ENCODE measurements at regions not wholly inside any gene's neighbourhood (a gene's known extent, or its start where the extent isn't known, plus 50 kb on each side); places are given as distances from the start of the nearest gene placed in this dataset.
"Not testable (repeated sequence)": the region's sequence is repeated elsewhere in the genome, so short reads cannot be mapped to it uniquely, and the experiment has no call there.

DNA sequence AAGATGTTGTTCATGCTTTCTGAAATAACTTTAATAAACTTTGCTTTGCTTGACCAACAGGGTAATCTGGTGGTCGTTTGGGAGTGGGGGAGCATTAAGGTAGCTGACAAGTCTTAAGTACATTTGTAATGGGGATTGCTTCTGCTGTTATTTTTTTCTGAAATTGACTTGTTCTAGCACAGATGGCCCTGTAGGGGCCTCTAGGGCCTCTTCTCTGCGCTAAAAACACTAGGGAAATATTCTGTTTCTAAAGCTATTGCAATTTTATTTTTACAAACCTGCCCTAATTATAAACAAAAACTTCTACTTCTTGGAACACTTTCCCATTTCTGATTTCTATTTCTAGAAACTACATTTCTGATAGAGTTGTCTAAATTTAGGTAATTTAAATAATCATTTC lies 191.3 kb upstream of the KCNJ3 start:
- DNase-seq (ENCODE audit: low read depth), result no peak

DNA sequence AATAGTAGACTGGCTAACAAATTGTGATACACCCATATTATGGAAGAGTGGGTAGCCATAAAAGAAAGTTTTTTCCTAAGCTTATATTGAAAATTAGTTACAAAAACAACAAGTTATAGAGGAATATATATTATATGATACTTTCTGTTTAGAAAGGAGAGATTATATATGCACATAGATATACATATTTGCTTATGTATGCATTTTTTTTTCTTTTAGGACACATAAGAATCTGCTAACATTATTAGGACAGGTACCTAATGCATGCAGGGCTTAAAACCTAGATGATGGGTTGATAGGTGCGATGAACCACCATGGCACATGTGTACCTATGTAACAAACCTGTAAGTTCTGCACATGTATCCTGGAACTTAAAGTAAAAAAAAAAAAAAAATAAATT lies 179.6 kb upstream of the KCNJ3 start:
- DNase-seq (ENCODE audit: low read depth), result no peak

DNA sequence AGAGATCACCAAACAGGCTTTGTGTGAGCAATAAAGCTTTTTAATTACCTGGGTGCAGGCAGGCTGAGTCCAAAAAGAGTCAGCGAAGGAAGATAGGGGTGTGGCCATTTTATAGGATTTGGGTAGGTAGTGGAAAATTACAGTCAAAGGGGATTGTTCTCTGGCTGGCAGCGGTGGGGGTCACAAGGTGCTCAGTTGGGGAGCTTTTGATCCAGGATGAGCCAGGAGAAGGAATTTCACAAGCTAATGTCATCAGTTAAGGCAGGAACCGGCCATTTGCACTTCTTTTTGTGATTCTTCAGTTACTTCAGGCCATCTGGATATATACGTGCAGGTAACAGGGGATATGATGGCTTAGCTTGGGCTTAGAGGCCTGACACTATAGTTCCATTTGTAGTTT lies 177.5 kb upstream of the KCNJ3 start:
- not testable (repeated sequence) for DNase-seq (ENCODE audit: low read depth)

DNA sequence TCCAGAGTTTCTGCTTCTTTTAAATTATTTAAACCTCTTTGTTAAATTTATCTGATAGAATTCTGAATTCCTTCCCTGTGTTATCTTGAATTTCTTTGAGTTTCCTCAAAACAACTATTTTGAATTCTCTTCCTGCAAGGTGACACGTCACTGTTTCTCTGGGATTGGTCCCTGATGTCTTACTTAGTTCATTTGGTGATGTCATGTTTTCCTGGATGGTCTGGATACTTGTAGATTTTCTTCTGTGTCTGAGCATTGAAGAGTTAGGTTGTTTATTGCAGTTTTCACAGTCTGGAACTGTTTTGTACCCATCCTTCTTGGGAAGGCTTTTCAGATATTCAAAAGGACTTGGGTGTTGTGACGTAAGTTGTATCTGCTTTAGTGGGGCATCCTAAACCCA lies 172.3 kb upstream of the KCNJ3 start:
- no peak for DNase-seq (ENCODE audit: low read depth)

DNA sequence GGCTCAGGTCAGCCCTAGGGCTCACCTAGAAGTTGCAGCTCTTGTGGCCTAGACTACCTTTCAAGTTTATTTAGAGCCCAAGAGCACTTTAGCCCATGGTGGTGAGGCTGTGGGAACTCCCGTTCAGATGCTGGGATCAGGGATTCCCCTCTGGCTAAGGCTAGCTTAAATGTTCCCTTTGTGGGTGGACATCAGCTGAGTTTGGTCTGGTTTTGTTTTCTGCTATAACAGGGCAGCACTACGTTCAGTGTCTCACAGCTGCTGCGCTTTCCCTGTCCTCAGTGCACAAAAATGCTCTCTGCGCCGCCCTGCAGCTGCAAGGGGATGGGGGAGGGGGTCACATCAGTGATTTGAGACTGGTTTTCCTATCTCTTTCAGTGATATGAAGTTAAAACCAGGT lies 170.5 kb upstream of the KCNJ3 start:
- DNase-seq (ENCODE audit: low read depth), result no peak

DNA sequence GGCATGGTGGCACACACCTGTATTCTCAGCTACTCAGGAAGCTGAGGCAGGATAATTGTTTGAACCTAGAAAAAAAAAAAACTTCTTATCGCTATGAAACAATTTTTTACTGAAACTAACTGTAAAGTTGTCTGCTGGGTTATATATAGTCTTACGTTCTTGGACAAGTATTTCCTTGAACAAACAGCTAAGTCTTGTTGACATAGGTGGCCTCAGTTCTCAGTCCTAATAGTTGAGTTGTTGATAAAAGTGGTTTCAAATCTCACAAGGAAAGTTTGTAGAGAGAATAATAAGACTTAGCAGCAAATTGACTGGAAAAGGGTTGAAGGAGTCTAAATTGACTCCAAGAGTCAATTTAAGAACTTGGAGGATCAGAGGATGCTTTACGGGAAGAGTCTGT lies 166.5 kb upstream of the KCNJ3 start:
- DNase-seq (ENCODE audit: low read depth), result no peak

DNA sequence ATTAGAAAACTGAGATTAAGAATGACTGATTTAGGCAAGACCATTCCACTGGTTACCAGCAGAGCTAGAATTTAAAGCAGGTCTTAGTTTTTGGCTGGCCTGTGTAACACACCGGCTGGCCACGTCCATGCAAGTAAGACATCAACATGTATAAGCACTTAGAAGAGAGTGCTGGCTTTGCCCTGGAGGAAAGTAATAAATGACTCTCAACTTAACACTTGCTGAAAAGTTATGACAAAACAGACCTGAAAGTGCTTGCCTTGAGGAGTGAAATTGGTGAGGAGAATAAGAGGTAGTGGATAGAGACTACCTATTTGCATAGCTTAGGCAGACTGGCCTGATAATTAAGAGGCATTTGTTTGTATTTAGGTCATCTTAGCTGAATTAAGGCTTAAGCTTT lies 165.7 kb upstream of the KCNJ3 start:
- no peak for DNase-seq (ENCODE audit: low read depth)

DNA sequence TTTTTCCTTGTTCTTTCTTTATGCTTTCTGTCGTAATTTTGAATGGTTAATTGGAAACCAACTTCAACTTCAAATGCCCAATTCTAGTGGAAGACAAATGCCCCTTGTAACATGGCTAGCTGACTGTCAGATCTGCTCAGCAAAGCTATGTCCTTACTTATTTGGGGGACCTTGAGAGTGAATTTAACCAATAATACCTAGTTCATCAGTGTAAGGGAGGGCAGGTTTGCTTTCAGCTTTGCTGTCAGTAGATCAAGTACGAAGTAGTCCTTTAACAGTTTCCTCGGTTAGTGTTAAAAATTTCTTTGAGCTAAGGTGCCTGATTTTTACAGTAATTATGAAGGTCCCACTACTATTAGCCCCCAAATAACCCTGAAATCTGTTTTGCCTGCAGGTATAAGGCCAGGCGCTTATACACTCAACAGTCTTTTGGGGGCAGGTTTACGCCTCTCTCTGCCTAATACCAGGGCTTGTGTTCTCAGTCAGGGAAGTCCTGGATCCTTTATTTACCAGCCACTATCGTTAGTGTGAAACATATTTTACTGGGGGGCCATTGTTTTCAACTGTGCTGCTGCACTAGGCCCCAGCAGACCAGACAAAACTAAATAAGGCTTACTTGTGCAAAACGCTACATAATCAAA lies 165.1 kb upstream of the KCNJ3 start:
- DNase-seq (ENCODE audit: low read depth), result no peak

DNA sequence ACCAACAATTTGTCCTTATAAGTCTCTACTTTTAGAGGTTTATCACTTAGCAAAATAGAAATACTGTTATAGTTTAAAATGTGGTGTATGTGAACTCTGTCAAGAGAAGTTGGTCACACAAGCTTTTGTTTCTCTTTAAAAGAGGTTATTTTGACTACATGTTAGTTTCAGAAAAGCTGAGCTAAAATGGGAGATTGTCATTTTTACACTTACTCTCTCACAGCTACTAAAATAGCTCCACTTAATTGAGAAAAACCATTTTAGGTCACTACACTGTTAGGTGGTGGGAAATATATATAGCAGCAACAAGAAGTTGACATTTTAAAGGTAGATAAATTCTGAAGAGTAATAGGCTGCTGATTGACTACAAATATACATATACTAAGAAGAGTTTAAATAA lies 161.5 kb upstream of the KCNJ3 start:
- no peak for DNase-seq (ENCODE audit: low read depth)

DNA sequence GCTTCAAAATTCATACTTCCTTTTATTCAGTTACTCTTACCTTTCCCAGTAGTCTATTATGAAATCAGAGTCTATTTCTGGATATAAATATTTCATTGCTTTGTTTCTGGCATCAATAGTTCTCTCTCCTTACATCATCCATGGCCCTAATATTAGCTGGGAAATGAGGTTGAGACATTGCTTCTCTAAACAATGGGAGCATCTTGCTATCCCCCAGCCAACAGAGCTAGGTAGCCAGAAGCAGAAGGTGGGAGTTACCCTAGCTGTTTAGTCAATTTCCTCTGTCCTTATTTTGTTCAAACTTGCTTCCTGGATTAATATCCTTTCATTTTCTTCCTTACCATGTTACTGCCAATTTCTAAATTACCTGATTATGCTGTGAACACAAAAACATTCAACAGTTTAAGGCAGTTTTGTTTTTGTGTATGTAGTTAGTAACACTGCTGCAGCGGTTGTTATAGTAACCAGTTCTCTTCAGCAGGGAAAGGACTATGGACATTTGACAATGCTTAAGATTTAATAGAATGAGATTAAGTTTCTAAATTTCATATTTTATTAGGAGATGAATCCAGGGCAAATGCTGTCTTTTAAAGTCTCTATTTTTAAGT lies 160.5 kb upstream of the KCNJ3 start:
- no peak for DNase-seq (ENCODE audit: low read depth)

DNA sequence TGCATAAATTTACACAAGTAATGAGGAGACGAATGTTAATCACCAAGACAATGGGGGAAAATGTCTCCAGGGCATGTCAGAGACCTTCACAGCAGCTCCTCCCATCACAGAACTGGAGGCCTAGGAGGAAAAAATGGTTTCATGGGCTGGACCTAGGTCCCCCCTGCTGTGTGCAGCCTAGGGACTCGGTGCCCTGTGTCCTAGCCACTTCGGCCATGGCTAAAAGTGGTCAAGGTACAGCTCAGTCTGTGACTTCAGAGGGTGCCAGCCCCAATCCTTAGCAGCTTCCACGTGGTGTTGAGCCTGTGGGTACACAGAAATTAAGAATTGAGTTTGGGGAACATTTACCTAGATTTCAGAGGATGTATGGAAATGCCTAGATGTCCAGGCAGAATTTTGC lies 152.2 kb upstream of the KCNJ3 start:
- DNase-seq (ENCODE audit: low read depth), result no peak

DNA sequence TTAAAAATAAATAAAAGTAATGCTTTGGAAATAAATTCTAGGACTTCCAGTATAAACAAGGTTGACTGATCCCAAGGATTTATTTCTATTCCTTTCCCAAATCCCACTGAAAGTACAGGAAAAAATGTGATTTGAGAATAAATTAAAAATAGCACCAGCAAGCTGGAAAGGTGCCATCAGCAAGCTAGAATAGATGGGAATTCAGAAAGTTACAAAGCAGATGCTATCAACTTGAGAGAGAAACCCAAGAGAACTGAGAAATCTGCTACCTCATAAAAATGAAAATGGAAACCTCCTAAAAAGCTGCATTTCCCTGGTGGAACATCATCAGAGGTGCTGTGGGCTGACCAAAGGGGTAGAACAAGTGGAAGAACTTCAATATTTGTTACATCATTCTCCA lies 148.6 kb upstream of the KCNJ3 start:
- DNase-seq (ENCODE audit: low read depth), result no peak

DNA sequence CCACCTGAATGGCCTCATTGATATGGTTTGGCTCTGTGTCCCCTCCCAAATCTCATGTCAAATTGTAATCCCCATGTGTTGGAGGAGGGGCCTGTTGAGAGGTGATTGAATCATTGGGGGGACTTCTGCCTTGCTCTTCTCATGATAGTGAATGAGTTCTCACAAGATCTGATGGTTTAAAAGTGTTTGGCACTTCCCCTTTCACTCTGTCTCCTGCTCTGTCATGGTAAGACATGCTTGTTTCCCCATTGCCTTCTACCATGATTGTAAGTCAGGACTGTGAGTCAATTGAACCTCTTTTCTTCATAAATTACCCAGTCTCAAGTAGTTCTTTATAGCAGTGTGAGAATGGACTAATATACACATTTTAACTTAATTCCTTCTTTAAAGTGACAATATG lies 146.8 kb upstream of the KCNJ3 start:
- DNase-seq (ENCODE audit: low read depth), result no peak

DNA sequence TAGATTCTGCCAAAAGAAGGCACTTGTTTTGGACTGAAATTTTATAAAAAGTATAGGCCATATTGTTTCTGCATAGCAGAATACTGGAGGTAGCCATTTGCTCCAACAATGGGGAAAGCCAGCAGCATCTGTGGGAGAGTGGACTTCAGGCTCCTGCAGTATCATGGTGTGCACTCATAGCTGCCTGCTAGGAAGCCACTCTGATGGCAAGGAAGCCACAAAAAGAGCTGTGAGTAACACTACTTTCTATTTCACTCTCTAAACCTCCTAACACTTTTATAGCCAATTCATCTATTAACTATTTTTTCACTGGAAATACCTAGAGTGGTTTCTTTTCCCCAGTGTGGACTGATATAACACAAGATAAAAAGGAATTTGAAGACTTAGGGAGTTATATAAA lies 144.4 kb upstream of the KCNJ3 start:
- no peak for DNase-seq (ENCODE audit: low read depth)

DNA sequence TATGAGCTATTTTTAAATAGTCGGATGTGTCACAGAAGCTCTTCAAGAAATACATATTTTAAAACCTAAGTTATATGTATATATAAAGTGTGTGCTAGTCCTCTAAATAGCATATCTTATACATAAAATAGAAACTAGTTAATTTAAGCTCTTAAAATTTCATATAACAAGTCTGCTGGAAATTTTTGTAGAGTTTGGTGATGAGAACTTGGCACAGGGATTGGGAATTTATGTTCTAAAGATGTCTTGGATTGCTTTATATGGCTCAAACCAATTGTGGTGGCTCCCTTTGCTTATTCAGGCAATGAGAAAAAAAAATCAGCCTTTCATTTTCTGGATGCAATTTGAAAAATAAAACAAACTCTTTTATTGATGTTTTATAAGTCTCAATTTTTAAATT lies 142.8 kb upstream of the KCNJ3 start:
- DNase-seq (ENCODE audit: low read depth), result no peak

DNA sequence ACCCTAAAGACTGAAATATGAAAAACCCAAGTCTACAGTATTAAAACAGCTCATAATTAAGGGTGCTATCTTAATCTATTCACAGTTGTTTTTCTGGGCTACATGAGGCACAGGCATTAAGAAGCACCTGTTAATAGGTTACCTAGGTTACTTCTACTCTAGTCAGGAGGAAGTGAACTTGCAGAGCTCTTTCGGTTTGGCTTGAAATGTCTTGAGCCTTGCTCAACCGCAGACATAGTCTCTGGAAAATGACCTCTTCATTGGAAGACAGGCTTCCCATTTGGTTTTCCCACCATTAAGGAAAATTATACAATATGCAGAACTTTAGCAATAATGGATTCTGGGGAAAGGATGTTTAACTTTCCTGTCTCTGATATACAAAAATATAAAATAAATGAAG lies 142.3 kb upstream of the KCNJ3 start:
- DNase-seq (ENCODE audit: low read depth), result no peak

DNA sequence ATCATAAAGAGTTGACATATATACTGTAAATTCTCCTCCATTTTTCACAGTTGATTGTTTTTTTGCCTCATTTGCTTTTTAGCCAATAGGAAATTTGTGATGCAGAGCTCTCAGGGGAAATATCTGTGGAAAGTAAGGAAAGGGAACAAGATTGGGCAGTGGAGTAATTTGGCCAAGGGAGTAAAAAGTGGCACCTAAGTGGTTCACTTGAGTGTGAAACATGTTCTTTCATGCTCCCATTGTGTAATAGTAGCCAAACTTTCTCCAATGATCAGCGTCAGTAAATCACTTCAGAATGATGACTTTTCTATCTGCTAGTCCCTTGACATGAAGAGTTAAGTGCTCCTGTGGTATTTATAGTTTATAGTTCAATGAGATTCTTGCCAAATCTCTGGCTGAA lies 141.9 kb upstream of the KCNJ3 start:
- DNase-seq (ENCODE audit: low read depth), result no peak

DNA sequence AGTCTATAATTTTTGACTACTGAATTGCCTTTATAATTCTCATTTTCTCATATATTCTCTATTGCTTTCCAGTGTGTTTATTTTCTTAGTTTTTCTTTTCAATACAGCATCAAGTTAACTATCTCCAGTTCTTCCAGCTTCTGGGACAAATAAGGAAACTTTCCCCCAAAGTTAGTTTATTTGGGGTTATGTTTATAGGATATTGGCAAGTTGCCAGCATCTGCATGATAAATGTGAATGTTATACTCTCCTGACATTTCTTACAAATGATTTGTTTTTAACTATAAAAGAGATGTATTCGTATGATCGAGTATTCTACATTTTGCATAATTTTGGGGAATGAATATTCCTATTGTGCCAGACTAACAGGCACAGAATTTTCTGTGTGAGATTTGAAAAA lies 140.6 kb upstream of the KCNJ3 start:
- DNase-seq (ENCODE audit: low read depth), result no peak

DNA sequence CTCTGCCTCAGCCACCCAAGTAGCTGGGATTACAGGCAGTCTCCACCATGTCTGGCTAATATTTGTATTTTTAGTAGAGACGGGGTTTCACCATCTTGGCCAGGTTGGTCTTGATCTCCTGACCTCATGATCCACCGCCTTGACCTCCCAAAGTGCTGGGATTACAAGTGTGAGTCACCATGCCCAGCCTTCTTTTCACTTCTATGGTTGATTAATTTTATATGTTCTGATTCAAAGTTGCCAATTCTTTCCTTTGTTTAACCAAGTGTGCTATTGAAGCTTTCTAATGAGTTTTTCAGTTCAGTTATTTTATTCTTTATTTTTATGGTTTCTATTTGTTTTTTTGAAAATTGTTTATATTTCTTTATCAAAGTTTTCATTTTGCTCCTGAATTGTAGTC lies 133.1 kb upstream of the KCNJ3 start:
- DNase-seq (ENCODE audit: low read depth), result no peak

DNA sequence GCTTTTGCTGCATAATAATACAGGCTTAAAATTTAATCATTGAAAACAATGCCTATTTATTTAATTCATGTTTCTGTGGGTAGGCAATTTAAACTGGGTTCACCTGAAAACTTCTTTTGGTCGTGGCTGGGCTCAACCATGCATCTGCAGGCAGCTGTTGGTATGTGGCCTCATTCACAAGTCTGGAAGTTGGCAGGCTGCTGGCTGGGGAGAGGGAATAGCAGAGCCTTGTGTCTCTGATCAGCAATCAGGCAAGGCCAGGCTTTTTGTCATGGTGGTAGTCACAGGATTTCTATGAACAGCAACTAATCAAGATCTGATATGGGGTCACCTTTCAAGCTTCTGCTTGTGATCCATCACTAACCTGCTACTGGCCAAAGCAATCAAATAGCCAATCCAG lies 130.1 kb upstream of the KCNJ3 start:
- DNase-seq (ENCODE audit: low read depth), result no peak

DNA sequence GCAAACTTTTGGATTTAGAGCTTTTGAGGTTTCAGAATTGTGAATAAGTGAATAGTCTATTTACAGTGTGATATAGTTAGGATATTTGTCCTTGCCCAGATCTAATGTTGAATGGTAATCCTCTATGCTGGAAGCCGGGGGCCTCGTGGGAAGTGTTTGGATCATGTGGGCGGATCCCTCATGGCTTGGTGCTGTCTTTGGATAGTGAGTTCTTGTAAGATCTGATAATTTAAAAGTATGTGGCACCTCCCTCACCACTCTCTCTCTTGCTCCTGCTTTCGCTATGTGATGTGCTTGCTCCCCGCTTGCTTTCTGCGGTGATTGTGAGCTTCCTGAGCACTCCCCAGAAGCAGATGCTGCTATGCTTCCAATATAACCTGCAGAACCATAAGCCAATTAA lies 128.0 kb upstream of the KCNJ3 start:
- DNase-seq (ENCODE audit: low read depth), result no peak

DNA sequence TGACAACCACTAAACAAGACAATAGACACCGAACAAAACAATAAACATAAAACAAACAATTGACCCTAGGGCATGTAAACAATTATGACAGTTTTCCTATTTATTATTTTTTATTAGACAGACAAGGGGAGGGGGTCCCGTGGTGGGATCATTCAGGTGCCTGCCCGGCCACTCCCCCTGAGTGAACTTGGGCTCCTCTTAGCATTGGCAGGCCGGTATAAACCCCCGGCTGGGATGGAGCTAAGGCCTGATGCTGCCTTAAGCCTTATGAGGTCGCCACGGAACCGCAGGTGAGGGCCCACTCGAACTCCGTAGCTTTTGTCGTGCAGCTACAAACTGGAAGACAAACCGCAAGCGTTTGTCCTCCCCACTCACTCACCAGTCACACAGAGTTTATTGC lies 121.8 kb upstream of the KCNJ3 start:
- not testable (repeated sequence) for DNase-seq (ENCODE audit: low read depth)

DNA sequence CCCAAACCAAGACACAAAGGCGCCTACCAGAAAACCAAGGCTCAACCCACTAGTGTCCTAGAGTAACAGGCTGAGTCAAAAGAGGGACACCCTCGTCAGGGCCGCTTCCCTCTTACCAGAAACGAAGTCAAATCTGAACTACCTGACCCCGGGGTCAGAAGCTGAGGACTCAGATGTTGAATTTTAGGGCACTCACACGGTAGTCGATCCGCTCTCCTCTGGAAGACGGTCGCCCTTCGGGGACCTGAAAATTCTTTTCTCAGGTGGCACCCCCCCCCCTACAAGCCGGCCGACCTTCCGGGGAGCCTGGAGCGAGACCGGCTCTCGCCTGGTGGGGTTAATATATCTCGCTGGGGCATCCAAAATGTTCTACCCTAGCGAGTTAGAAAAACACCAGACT lies 121.1 kb upstream of the KCNJ3 start:
- no peak for DNase-seq (ENCODE audit: low read depth)

DNA sequence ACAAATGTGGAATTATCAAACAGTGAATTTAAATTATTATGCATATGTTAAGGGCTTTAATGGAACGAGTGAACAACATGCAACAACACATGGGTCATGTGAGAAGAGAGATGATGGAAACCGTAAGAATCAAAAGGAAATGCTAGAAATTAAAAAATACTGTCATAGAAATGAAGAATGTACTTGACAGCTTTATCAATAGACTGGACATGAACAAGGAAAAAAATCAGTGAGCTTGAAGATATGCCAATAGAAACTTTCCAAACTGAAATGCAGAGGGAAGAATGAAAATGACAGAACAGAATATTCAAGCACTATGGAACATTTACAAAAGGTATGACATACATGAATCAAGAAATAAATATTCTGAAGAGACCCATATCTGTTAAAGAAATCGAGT lies 117.7 kb upstream of the KCNJ3 start:
- DNase-seq (ENCODE audit: low read depth), result no peak

DNA sequence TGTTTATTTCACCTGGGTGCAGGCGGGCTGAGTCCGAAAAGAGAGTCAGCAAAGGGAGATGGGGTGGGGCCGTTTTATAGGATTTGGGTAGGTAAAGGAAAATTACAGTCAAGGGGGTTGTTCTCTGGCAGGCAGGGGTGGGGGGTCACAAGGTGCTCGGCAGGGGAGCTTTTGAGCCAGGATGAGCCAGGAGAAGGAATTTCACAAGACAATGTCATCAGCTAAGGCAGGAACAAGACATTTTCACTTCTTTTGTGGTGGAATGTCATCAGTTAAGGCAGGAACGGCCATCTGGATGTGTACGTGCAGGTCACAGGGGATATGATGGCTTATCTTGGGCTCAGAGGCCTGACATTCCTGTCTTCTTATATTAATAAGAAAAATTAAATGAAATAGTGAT lies 115.8 kb upstream of the KCNJ3 start:
- DNase-seq (ENCODE audit: low read depth), result not testable (repeated sequence)

Measured in ELR (cell line).